GM19351 (cell line): ENCODE measurements at regions not wholly inside any gene's neighbourhood (a gene's known extent, or its start where the extent isn't known, plus 50 kb on each side); places are given as distances from the start of the nearest gene placed in this dataset.

Experiments
- ATAC-seq: cut with Tn5 transposase; IDR thresholded peaks from one replicate; pipeline ENCODE4 v1.9.1; 2021; ENCODE audit warnings: mild to moderate bottlenecking, moderate library complexity; ENCODE audit not compliant: unreplicated experiment

- ATAC-seq, result no peak
Observed at GRCh38 chr7:42338916-42339540, 102.0 kb upstream of the GLI3 start.

- no peak for ATAC-seq
Observed at GRCh38 chr7:42338231-42338915, 101.4 kb upstream of the GLI3 start.

DNA sequence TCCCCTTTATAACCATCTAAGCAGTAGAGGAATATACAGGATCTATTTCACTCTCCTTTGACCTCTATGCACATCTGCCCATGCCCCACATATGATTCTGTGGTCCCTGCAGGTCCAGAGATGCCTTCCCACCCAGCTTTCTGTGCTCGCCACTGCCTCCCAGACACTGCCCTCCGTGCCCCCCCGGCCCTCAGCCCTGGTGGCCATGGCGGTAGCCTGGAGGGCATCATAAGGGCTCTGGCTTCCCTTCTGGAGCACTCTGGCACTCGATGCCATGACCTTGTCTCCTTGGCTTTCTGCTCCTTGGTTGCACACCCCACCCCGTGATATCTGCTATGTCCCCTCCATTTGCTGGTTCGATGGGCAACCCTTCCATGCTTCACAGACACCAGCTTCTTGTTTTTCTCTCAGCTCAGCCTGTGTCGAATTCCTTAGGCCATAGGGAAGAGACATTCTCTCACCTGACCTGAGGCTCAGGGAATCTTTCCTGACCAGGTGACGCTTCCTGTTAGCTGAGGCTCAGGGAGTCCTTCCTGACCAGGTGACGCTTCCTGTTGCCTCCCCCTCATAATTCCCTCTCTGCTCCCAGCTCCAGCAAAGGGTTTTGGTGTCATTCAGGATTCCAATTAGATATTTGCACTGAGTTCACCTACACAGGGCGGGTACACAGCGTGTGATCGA is 100.4 kb upstream of the GLI3 start:
- ATAC-seq, result no peak

DNA sequence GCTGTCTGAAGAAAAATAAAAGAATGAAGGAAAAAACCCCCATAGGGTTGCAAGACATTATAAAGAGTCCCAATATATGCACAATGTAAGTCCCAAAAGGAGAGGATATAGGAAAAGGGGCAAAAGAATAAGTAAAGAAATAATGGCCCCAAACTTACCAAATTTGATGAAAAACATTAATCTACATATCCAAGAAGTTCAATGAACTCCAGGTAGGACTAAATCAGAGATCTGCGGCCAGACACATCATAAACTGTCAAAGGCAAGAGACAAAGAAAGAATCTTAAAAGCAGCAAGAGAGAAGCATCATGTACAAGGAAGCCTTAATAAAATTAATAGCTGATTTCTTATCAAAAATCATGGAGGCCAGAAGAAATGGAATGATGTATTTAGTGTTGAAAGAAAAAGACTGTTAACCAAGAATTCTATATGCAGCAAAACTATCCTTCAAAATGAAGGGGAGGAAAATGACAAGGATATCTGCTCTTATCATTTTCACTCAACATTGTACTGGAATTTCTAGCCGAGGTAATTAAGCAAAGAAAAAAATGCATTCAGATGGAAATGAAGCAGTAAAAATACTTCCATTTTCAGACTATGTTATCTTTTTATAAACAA is 95.7 kb upstream of the GLI3 start:
- ATAC-seq, result no peak

DNA sequence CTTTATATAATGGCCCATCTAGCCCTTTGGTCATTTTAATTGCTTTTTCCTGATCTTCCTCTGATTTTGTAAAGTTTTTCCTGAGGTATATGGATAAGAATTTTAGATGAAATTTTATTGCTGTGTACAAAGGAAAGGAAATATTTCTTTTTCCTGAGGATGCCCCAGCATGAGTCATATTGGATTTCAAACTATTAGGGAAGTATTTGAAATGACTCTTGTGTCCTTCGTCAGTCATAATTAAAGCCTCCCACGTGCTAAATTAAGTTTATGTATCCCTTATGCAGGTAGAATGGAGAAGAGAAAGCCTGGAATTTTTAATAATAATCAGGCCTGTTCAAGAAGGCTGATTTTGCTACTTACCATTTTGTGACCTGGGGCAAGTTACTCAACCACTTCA is 82.6 kb upstream of the GLI3 start:
- no peak for ATAC-seq

DNA sequence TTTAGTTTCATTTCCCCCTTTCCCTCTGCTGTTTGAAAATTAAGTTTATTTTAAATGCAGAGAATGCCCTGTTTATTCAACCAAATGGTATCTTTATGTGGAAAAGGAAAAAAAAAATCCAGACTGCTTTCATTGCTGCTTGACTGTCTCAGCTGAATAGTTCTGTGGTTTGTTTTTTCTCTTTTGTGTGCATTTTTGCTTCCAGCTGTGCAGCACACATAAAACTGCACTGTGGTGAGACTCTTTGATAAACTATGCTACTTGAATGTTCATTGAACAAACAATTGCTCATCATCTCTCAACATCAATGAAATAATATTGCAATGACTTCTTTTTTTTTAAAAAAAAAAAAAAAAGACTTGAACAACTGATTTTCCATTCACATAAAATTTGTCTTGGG is 78.6 kb upstream of the GLI3 start:
- no peak for ATAC-seq

- ATAC-seq, result no peak
Observed at GRCh38 chr7:42315103-42315502, 78.1 kb upstream of the GLI3 start.

GRCh38 chr7:42314696-42315095 is 77.7 kb upstream of the GLI3 start:
- no peak for ATAC-seq

GRCh38 chr7:42311195-42311594 is 74.2 kb upstream of the GLI3 start:
- no peak for ATAC-seq

GRCh38 chr7:42292991-42293521 is 56.0 kb upstream of the GLI3 start:
- no peak for ATAC-seq

GRCh38 chr7:42289473-42289872 is 52.5 kb upstream of the GLI3 start:
- no peak for ATAC-seq
